Fibroblast of peridontal ligament (primary cell): ENCODE measurements at regions not wholly inside any gene's neighbourhood (a gene's known extent, or its start where the extent isn't known, plus 50 kb on each side); places are given as distances from the start of the nearest gene placed in this dataset.

Experiments
- DNase-seq: peaks from one replicate; pipeline ENCODE4 v3.0.0-alpha.2; 2010; ENCODE audit errors: extremely low read depth

DNA sequence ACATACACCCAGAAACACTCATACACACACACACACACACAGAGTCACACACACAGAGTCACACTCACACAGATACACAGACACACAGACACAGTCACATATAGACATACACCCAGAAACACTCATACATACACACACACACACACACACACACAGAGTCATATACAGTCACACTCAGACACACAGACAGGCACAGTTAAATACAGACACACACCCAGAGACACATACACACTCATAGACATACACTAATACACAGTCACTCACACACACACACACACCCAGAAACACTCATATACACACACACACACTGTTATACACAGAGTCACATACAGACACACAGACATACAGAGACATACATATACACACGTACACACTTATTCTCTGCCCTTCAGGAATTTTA, 250.9 kb downstream of the QKI start:
- no peak for DNase-seq

- no peak for DNase-seq
Measured at GRCh38 chr6:163663575-163663974, 249.1 kb downstream of the QKI start.

DNA sequence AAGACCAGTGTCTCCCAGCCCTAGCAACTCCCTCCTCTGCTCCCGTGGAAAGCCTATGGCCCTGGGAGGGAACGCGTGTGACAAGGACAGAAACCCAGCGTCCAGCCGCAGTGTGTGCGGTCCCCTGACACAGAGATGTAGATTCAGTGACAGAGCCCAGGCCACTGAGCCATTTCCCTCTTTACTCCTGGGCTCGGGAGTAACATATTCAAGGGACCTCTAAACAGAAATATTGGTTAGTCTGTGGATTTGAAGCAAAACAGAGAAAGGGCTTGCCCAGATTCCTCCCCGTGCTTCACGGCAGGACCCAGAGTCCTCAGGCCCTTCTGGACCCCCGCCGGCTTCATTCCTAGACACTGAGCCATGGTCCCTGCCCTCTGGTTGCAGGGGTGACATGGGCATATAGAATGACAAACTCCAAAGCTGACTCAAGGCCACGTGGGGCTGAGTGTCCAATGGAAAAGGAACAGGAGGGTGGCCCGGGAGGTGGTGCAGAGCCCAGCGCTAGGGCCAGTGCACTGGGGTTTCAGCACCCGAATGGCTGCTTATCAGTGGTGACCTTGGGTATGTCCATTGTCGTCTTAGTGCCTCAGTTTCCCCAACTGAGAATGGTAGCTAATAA, 248.2 kb downstream of the QKI start:
- no peak for DNase-seq

DNA sequence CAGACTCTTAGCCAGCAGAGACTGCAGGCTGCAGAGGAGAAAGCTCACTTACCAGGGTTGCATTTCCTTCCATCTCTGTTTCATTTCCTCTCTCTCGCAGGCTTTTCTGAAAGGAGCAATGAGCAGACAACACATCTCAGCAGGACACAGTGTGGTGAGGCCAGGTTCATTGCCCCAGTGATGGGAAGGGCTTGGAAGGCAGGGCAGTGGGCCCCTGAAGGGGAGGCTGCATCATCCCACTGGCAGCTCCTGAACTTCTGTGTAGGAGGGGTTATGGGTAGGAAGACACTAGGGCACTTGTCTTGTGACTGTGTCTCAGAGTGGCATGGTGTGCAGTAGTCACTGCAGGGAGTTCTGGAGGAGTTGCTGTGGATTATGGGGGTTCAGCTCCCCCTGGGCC, 246.8 kb downstream of the QKI start:
- no peak for DNase-seq

- no peak for DNase-seq
Measured at GRCh38 chr6:163659803-163660202, 245.3 kb downstream of the QKI start.

- no peak for DNase-seq
Measured at GRCh38 chr6:163655217-163656121, 241.0 kb downstream of the QKI start.

- no peak for DNase-seq
Measured at GRCh38 chr6:163651915-163652668, 237.6 kb downstream of the QKI start.

GRCh38 chr6:163651426-163651825, 236.9 kb downstream of the QKI start:
- DNase-seq: no peak

DNA sequence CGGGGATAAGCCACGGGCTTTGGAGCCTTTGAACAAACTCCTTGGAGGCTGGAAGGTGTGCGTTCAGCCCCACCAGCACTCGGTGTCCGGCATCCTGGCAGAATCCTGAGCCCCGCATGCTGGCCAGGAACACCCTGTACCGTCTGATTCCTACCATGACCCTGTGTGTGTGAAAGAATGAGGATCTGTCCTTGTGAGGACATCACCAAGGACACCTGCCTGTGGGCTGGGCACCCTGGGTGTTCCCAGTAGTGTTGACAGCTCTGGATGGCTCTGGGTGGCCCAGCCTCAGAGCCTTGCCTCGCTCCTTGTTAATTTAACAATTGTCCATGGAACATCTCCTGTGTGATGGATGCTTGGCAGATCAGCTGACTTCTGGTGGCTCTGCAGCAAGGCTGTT, 234.3 kb downstream of the QKI start:
- no peak for DNase-seq

- no peak for DNase-seq
Measured at GRCh38 chr6:163647624-163648023, 233.1 kb downstream of the QKI start.

- DNase-seq: no peak
Measured at GRCh38 chr6:163646866-163647265, 232.3 kb downstream of the QKI start.

- no peak for DNase-seq
Measured at GRCh38 chr6:163646133-163646532, 231.6 kb downstream of the QKI start.

DNA sequence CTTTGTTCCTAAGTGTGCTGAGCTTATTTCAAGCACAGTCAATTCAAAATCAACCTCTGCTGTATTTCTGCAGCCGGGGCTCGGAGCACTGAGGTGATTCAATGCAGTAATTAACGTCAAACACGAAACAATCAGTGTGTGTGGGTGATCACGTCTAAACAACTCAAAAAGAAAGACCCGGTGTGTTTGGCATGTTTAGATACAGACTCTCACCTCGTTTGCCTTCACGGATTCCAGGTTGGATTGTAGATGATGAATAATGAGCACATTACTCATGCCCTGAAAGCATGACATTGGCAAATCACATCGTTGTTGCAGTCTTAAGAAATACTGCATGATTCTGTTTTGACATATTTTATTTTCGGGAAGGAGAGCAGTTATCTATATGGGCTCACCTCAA, 231.0 kb downstream of the QKI start:
- no peak for DNase-seq

- DNase-seq: no peak
Measured at GRCh38 chr6:163643866-163644265, 229.3 kb downstream of the QKI start.

GRCh38 chr6:163641706-163642105, 227.2 kb downstream of the QKI start:
- DNase-seq: no peak

GRCh38 chr6:163640641-163641040, 226.1 kb downstream of the QKI start:
- DNase-seq: no peak

DNA sequence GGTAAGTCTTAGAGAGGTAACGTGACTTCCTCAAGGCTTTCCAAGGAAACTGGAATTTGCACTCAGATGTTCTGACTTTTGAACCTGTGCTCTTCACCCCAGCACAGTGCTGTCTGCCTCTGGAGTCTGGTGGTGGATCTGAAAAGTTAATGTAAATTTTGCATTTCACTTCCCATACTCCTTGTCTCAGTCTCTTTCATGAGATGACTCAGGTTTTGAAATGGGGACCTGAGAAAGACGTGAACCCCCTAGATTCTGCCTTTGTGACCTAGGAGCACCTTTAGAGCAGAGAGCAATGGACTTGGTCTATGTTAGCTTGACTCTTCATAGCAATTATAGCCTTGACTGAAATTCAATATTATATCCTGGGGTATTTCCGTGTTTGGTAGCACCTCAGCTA, 223.0 kb downstream of the QKI start:
- no peak for DNase-seq

GRCh38 chr6:163635731-163636364, 221.3 kb downstream of the QKI start:
- DNase-seq: no peak

- DNase-seq: no peak
Measured at GRCh38 chr6:163635315-163635714, 220.8 kb downstream of the QKI start.

DNA sequence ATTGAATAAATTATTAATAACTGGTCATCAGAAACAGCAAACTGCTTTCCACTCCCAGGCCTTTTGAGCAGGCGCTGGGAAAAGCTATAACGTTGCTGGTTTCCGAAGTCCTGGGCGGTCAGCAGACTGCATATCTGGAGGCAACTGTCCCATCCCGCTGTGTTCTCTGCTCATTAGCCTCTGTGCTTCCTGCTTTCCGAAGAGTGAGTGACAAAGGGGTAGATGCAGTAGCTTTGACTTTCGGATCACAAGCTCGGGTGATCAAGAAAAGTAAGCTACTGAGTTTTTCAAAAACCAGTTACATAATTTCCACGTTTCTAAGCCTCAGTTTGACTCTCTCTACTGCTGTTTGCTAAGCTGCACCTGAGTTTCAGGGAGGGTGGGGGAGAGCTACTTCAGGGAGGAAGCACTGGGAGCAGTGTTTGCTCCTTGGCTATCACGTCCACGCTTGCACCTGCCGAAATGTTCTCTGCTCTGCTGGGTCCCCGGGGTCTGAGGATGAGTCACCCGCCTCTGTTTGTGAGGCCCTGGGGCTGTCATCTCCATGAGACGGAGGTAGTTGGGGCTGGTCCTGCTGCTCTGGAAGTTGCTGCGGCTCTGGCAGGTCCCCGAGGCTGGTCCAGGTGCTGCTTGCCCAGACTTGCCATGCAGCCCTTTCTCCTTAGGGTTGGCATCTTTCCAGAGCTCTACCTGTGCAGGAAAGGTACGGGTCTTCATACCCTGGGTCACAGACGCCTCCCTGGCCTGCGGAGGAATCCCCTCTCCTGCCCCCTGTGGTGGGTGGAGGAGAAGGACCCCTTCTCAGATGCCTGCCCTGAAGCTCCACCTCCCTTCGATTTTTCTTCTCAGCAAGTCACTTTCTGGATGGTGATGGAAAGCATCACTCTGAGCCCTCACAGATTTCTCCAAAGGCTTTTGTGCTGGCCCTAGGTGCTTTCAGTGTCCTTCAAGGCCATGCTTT, 220.0 kb downstream of the QKI start:
- no peak for DNase-seq

- no peak for DNase-seq
Measured at GRCh38 chr6:163630991-163631390, 216.5 kb downstream of the QKI start.
